CD4-positive, alpha-beta memory T cell (primary cell): ENCODE measurements at regions not wholly inside any gene's neighbourhood (a gene's known extent, or its start where the extent isn't known, plus 50 kb on each side); places are given as distances from the start of the nearest gene placed in this dataset.

ENCODE experiments used
- CTCF ChIA-PET: fragments of 350-600 bp; sonication (Branson Sonifier 250); formaldehyde crosslinking; loops from one replicate; lab custom pipeline; 2021; ENCODE audit warnings: inconsistent platforms; ENCODE audit not compliant: partially characterized antibody; lab: Charles Lee
- POLR2A ChIA-PET: fragments of 350-600 bp; sonication (Branson Sonifier 250); formaldehyde crosslinking; loops from one replicate; lab custom pipeline; 2021; ENCODE audit not compliant: partially characterized antibody; lab: Charles Lee
- DNase-seq, 5 donors: peaks; one replicate each; pipeline versions ENCODE4 v3.0.0 to v3.0.0-alpha.2; 2020 to 2022; ENCODE audit warnings: mixed read lengths in 1 of 5
- H3K27ac ChIP-seq: one replicate; pipeline ENCODE4 v1.7.0; 2013; ENCODE audit warnings: low read depth, low read length
- H3K27me3 ChIP-seq: 2 replicates; pipeline ENCODE4 v1.7.0; 2013; ENCODE audit warnings: mild to moderate bottlenecking, low read length, moderate library complexity; ENCODE audit not compliant: insufficient read depth
- H3K36me3 ChIP-seq: 2 replicates; pipeline ENCODE4 v1.7.0; 2013; ENCODE audit warnings: mild to moderate bottlenecking, low read length, moderate library complexity; ENCODE audit not compliant: insufficient read depth
- H3K4me1 ChIP-seq: 2 replicates; pipeline ENCODE4 v1.7.0; 2013; ENCODE audit warnings: mild to moderate bottlenecking, low read length, moderate library complexity; ENCODE audit not compliant: insufficient read depth
- H3K4me3 ChIP-seq, 2 donors: one replicate each; pipeline ENCODE4 v1.7.0; 2013; ENCODE audit warnings: low read length in 2 of 2, mild to moderate bottlenecking in 1 of 2
- H3K9me3 ChIP-seq, 2 donors: one replicate each; pipeline ENCODE4 v1.7.0; 2013; ENCODE audit warnings: low read length in 2 of 2, control low read depth in 1 of 2; ENCODE audit not compliant: control insufficient read depth in 1 of 2
- H3K27ac Mint-ChIP-seq, 7 donors: one replicate each; pipeline ENCODE4 v1.8.0; 2020 to 2021; ENCODE audit warnings: mixed read lengths in 7 of 7, mild to moderate bottlenecking in 6 of 7, inconsistent platforms in 3 of 7, moderate library complexity in 3 of 7
- H3K27me3 Mint-ChIP-seq, 2 donors: one replicate each; pipeline ENCODE4 v1.8.0; 2020 to 2021; ENCODE audit warnings: mixed read lengths in 2 of 2
- H3K36me3 Mint-ChIP-seq, 2 donors: one replicate each; pipeline ENCODE4 v1.8.0; 2020 to 2021; ENCODE audit warnings: mixed read lengths in 2 of 2, inconsistent platforms in 1 of 2, mild to moderate bottlenecking in 1 of 2
- H3K4me1 Mint-ChIP-seq, 4 donors: one replicate each; pipeline ENCODE4 v1.8.0; 2020 to 2021; ENCODE audit warnings: mixed read lengths in 4 of 4, mild to moderate bottlenecking in 1 of 4
- H3K4me3 Mint-ChIP-seq, 8 donors: one replicate each; pipeline ENCODE4 v1.8.0; 2020 to 2021; ENCODE audit warnings: mixed read lengths in 8 of 8, mild to moderate bottlenecking in 7 of 8, moderate library complexity in 6 of 8, inconsistent platforms in 3 of 8
- H3K9me3 Mint-ChIP-seq, 8 donors: one replicate each; pipeline ENCODE4 v1.8.0; 2020 to 2021; ENCODE audit warnings: mixed read lengths in 8 of 8, mild to moderate bottlenecking in 5 of 8, inconsistent platforms in 3 of 8, moderate library complexity in 1 of 8
- intact Hi-C: fragments of 100-400 bp; cut with micrococcal nuclease; formaldehyde crosslinking; loops from one replicate; pipeline ENCODE4 v1.15.1; 2023

GRCh38 chr17:5675625-5676421, 91.5 kb upstream of the NLRP1 start:
- Mint-ChIP-seq H3K27me3 (peaks cover 17 to 18% of the 10 kb centered on the region in 2 donors), H3K36me3 (no peaks in the 10 kb centered on the region), H3K4me1 (no peaks in the 10 kb centered on the region), H3K9me3 (peaks cover 0 to 13% (median 2%) of the 10 kb centered on the region in 8 donors), H3K27ac (no peak overlapping the region), H3K4me3 (no peak overlapping the region)
- Histone ChIP-seq H3K9me3 (no peaks in the 10 kb centered on the region), H3K4me1 (no peaks in the 10 kb centered on the region), H3K4me3 (no peak overlapping the region), H3K27ac (no peak overlapping the region), H3K36me3 (no peaks in the 10 kb centered on the region), H3K27me3 (peaks cover 5% of the 10 kb centered on the region)
- ChIA-PET CTCF (no interaction called here), POLR2A (no interaction called here)
- intact Hi-C loops, result no loop called here
- DNase-seq, result no peak

- H3K27me3 ChIP-seq, result no peaks in the 10 kb centered on the region
These were observed 93.3 kb upstream of the NLRP1 start for GRCh38 chr17:5677620-5678019.

GRCh38 chr17:5678171-5678570, 93.9 kb upstream of the NLRP1 start:
- POLR2A ChIA-PET, result no interaction called here

More at GRCh38 chr17:5677620-5678019, 93.3 kb upstream of the NLRP1 start:
- DNase-seq, result no peak
- Histone ChIP-seq H3K36me3 (no peaks in the 10 kb centered on the region), H3K27ac (no peak overlapping the region), H3K4me3 (no peak overlapping the region), H3K4me1 (no peaks in the 10 kb centered on the region), H3K9me3 (no peaks in the 10 kb centered on the region)
- Mint-ChIP-seq H3K4me1 (no peaks in the 10 kb centered on the region), H3K27ac (no peak overlapping the region), H3K27me3 (peaks cover 23 to 30% of the 10 kb centered on the region in 2 donors), H3K36me3 (no peaks in the 10 kb centered on the region), H3K4me3 (peak overlapping the region in 1 of 8 donors; percentile 31), H3K9me3 (peaks cover 0 to 13% (median 4%) of the 10 kb centered on the region in 8 donors)
- POLR2A ChIA-PET, result no interaction called here
- CTCF ChIA-PET, result no interaction called here
- intact Hi-C loops, result no loop called here

GRCh38 chr17:5680766-5681165, 96.5 kb upstream of the NLRP1 start:
- Mint-ChIP-seq H3K9me3 (peaks cover 0 to 14% (median 5%) of the 10 kb centered on the region in 8 donors), H3K27me3 (peaks cover 29 to 31% of the 10 kb centered on the region in 2 donors), H3K36me3 (no peaks in the 10 kb centered on the region), H3K4me1 (no peaks in the 10 kb centered on the region), H3K4me3 (no peak overlapping the region), H3K27ac (no peak overlapping the region)
- POLR2A ChIA-PET, result no interaction called here
- Histone ChIP-seq H3K27ac (no peak overlapping the region), H3K4me3 (no peak overlapping the region), H3K4me1 (no peaks in the 10 kb centered on the region), H3K9me3 (no peaks in the 10 kb centered on the region), H3K36me3 (no peaks in the 10 kb centered on the region), H3K27me3 (no peaks in the 10 kb centered on the region)
- DNase-seq, result no peak
- CTCF ChIA-PET, result no interaction called here
- intact Hi-C loops, result no loop called here

More at GRCh38 chr17:5678171-5678570, 93.9 kb upstream of the NLRP1 start:
- Mint-ChIP-seq H3K9me3 (peaks cover 0 to 13% (median 4%) of the 10 kb centered on the region in 8 donors), H3K27ac (no peak overlapping the region), H3K4me1 (no peaks in the 10 kb centered on the region), H3K36me3 (no peaks in the 10 kb centered on the region), H3K27me3 (peaks cover 26 to 27% of the 10 kb centered on the region in 2 donors), H3K4me3 (no peak overlapping the region)
- intact Hi-C loops, result no loop called here
- Histone ChIP-seq H3K27ac (no peak overlapping the region), H3K9me3 (no peaks in the 10 kb centered on the region), H3K4me3 (no peak overlapping the region), H3K36me3 (no peaks in the 10 kb centered on the region), H3K27me3 (no peaks in the 10 kb centered on the region), H3K4me1 (no peaks in the 10 kb centered on the region)
- no peak for DNase-seq
- CTCF ChIA-PET, result no interaction called here

GRCh38 chr17:5683241-5683640, 98.9 kb upstream of the NLRP1 start:
- Histone ChIP-seq H3K27me3 (no peaks in the 10 kb centered on the region), H3K27ac (no peak overlapping the region), H3K4me3 (no peak overlapping the region), H3K36me3 (no peaks in the 10 kb centered on the region), H3K9me3 (no peaks in the 10 kb centered on the region), H3K4me1 (no peaks in the 10 kb centered on the region)
- peaks cover 0 to 17% (median 6%) of the 10 kb centered on the region in 8 donors for H3K9me3 Mint-ChIP-seq
- no peak overlapping the region for H3K27ac Mint-ChIP-seq
- ChIA-PET POLR2A (no interaction called here), CTCF (no interaction called here)
- DNase-seq, result no peak
- intact Hi-C loops, result no loop called here
- no peak overlapping the region for H3K4me3 Mint-ChIP-seq
- H3K36me3 Mint-ChIP-seq, result no peaks in the 10 kb centered on the region
- H3K4me1 Mint-ChIP-seq, result no peaks in the 10 kb centered on the region
- peaks cover 28 to 32% of the 10 kb centered on the region in 2 donors for H3K27me3 Mint-ChIP-seq

GRCh38 chr17:5686074-5686635, 101.8 kb upstream of the NLRP1 start:
- POLR2A ChIA-PET, result no interaction called here
- Histone ChIP-seq H3K4me1 (no peaks in the 10 kb centered on the region), H3K27ac (no peak overlapping the region), H3K9me3 (no peaks in the 10 kb centered on the region), H3K36me3 (no peaks in the 10 kb centered on the region), H3K27me3 (no peaks in the 10 kb centered on the region), H3K4me3 (no peak overlapping the region)
- H3K27ac Mint-ChIP-seq, result no peak overlapping the region
- no peaks in the 10 kb centered on the region for H3K36me3 Mint-ChIP-seq
- intact Hi-C loops, result no loop called here
- H3K4me1 Mint-ChIP-seq, result no peaks in the 10 kb centered on the region
- H3K4me3 Mint-ChIP-seq, result no peak overlapping the region
- CTCF ChIA-PET, result interaction anchor here (1.4 kb wide), 1 partner anchor 19 kb away, joined by 3 read pairs; no protein-coding TSS in a partner anchor
- H3K9me3 Mint-ChIP-seq, result peaks cover 0 to 7% (median 3%) of the 10 kb centered on the region in 8 donors
- no peak for DNase-seq
- peaks cover 24 to 32% of the 10 kb centered on the region in 2 donors for H3K27me3 Mint-ChIP-seq

GRCh38 chr17:5687646-5688045, 103.3 kb upstream of the NLRP1 start:
- Histone ChIP-seq H3K27me3 (no peaks in the 10 kb centered on the region), H3K36me3 (no peaks in the 10 kb centered on the region), H3K4me1 (no peaks in the 10 kb centered on the region), H3K4me3 (no peak overlapping the region), H3K9me3 (no peaks in the 10 kb centered on the region), H3K27ac (no peak overlapping the region)
- Mint-ChIP-seq H3K27ac (no peak overlapping the region), H3K36me3 (no peaks in the 10 kb centered on the region), H3K9me3 (peaks cover 0 to 7% (median 2%) of the 10 kb centered on the region in 8 donors), H3K4me1 (no peaks in the 10 kb centered on the region), H3K4me3 (no peak overlapping the region), H3K27me3 (peaks cover 22 to 24% of the 10 kb centered on the region in 2 donors)
- CTCF ChIA-PET, result interaction anchor here (1.4 kb wide), 2 partner anchors 18 to 95 kb away, joined by 3 read pairs; no protein-coding TSS in a partner anchor
- DNase-seq, result no peak
- POLR2A ChIA-PET, result no interaction called here
- intact Hi-C loops, result no loop called here
